Glomerular visceral epithelial cell (primary cell): ENCODE measurements at regions not wholly inside any gene's neighbourhood (a gene's known extent, or its start where the extent isn't known, plus 50 kb on each side); places are given as distances from the start of the nearest gene placed in this dataset.
A peak's percentile ranks its signal among the peaks of the same experiment; 100 is the strongest.

ENCODE experiments used
- DNase-seq: peaks from one replicate; pipeline ENCODE4 v3.0.0-alpha.2; 2016; ENCODE audit errors: extremely low spot score

DNA sequence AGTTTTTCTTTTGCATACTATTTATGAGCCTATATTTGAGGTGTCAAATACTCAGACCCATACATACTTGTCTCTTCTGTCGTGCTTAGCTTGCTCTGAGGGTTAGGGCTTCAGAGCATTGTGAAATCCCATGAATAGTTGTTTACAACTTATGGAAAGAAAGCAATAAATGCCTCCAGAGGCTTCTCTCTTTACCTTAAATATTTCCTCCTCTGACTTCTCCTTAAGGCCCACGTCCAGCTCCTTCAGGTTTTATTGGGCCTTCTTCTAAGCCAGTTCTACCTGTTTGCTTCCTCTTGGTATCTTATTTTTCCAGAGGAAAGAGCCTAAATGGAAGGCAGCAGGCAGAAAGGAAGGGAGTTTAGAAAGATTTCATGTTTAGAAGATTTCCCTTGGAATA, 218.6 kb downstream of the SPTSSA start:
- DNase-seq, result no peak

- DNase-seq, result no peak
These were observed 219.0 kb downstream of the SPTSSA start for GRCh38 chr14:34243001-34243400.

DNA sequence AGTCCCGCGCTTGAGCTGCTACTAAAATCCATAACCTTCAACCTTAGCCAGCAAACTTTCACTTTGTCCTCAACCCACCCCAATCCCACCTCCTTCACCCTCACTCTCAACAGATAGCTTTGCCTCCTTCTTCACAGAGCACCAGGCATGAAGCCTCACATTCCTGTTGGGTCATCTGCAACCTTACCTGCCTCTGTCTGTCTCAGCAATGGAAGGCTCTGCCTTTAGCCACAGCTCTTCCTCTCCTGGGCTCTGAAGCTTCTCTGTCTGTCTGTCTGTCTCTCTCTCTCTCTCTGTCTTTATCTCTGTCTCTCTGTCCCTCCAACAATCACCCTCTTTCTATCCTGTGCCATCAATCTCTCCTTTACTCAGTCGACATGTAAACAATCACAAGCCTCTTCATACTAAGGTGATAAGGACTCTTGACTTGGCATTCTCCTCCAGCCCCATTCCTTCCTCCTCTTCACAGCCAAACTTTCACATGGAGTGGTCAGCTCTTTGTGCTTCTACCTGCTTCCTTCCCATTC, 220.8 kb downstream of the SPTSSA start:
- no peak for DNase-seq

- no peak for DNase-seq
These were observed 223.4 kb downstream of the SPTSSA start for GRCh38 chr14:34238610-34239009.

- no peak for DNase-seq
These were observed 224.4 kb downstream of the SPTSSA start for GRCh38 chr14:34237677-34238076.

GRCh38 chr14:34237081-34237480, 225.0 kb downstream of the SPTSSA start:
- DNase-seq, result no peak

GRCh38 chr14:34235643-34236300, 226.3 kb downstream of the SPTSSA start:
- no peak for DNase-seq

- DNase-seq, result no peak
These were observed 227.8 kb downstream of the SPTSSA start for GRCh38 chr14:34234258-34234657.

DNA sequence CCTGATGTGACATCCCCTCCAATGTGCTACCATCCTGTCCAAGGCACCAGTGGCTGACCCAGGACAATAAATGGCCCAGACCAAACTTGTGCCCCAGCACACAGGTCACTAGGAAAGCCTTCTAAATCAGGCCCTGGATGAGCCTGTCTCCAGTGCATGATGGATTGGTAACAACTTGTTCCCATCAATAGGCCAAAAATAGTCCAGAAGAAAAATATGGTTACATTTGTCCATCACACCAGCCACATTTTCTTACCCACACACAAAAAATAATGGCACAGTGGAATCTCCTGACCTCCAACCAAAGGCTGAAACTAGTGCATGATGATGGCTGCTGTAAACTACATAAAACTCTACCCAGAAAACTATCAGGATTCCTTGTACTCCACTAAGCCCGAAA, 228.4 kb downstream of the SPTSSA start:
- DNase-seq, result no peak

DNA sequence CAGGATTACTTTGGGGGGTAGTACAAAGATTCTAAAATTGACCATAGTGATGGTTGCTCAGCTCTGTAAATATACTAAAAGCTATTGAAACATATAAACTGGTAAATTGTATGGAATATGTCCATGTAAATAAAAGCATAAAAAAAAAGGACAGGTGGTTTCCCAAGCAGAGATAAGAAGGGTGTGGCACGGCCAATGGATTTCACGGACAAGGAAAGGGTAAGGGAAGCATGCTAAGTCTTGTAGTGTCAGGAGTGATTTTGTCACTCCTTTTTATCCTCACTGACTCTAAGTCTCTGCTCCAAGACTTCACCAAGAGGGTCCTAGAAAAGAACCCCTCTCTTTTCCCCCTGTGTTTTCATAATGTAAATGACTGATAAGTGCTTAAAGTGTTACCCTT, 229.2 kb downstream of the SPTSSA start:
- DNase-seq, result no peak

- DNase-seq, result no peak
These were observed 230.4 kb downstream of the SPTSSA start for GRCh38 chr14:34231626-34232025.

GRCh38 chr14:34229140-34229539, 232.9 kb downstream of the SPTSSA start:
- no peak for DNase-seq

DNA sequence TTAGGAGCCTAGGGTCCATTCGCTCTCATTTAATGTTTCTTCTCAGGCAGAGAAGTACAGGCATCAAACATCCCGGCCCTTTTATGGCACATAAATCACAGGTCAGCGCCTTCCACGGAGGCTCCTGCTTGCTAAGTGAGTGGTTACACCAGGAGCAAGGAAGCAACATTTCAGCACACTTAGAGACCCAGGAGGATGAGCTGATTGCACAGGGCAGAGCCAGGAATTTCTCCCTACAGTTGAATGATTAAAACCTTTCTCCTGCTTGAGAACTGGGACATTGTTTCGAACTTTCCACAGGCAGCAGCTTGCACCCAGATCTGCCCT, 233.4 kb downstream of the SPTSSA start:
- DNase-seq, result no peak

- peak; percentile 34 for DNase-seq
These were observed 234.0 kb downstream of the SPTSSA start for GRCh38 chr14:34227834-34228649.

GRCh38 chr14:34224221-34224620, 237.8 kb downstream of the SPTSSA start:
- DNase-seq, result no peak

DNA sequence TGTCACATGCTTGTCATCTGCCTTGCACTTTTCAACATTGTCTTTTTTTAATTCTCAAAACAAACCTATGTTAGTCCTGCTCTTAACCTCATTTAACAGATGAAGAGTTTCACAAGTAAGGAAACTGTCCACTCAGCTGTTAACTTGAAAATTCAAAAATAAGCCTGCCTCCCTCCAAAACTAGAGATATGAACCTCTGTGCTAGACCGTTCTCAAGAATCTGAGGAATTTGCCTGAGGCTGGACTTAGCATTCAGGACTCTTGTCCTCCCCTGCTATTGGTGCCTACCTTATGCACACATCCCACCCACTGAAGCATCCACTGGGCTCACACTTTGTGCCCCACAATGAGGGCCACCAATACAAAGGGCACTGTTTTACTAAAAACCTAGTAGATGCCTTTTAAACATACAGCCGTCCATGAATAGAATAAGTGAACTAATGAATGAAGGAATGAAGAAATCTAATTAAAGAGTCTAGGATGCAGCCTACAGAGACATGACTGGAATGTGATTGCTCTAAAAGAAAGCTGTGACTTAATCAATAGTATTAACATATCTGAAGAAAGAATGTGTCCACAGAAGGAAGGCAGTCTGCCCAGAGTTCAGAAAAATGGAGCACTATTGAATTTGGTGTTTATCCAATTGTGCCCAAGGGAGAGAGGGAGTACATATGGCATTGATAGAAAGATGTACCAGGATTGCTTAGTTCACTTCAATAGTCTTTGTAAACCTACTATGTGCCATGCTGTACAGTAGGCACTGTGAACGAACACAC, 238.5 kb downstream of the SPTSSA start:
- no peak for DNase-seq

DNA sequence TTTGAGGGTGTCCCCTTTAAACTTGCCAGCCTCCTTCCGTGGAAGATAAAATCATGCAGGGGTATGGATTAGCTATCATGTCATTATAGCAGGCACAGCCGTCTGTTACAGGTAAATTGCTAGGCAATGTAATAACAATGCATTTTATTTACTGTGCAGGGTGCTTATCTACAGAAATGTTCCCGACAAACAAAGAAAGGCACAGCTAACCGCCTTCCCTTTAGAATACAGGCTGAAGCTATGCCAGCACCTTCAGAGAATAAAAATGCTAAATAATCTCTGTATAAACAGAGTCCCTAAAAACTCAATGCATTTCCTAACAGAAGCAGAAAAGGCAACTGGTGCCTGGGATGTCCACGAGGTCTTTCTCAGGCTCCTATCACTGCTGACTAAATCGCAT, 239.2 kb downstream of the SPTSSA start:
- DNase-seq, result no peak

- DNase-seq, result no peak
These were observed 239.9 kb downstream of the SPTSSA start for GRCh38 chr14:34222122-34222521.

DNA sequence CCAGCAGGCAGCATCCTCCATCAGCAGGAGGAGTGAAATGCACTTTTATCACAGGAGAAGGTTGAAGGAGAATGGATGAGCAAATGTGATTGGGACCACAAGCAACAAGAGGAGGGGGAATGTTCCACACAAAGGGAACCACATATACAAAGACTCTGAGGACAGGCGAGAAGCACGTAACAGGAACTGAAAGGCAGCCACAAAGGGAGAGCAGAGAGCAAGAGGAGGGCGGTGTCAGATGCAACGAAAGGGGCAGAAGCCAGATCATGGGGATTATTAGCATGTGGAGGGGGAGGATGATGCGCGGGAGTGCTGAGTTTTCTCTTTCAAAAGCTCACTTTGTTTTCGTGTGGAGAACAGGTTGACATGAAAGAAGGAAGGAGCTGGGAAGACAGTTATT, 241.1 kb downstream of the SPTSSA start:
- no peak for DNase-seq

GRCh38 chr14:34220378-34220706, 241.7 kb downstream of the SPTSSA start:
- DNase-seq, result no peak

GRCh38 chr14:34219661-34220377, 242.2 kb downstream of the SPTSSA start:
- no peak for DNase-seq

DNA sequence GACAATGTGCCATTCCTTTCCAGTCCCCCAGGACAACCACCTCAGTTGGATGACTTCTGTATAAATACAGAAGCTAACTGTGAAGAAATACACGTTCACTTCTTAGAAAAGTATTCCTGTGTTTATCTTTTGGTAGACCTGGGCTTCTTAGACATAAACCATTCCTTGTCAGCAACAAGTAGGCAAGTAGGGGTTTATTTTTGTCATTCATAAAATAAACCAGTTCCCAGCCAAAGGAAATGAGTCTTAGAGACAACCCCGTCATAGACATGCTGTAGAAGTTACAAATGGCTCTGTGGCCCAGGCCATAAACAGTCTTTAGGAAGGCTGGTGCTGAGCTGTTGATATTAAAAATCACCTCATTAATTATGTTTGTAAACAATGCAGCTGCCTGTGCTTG, 243.2 kb downstream of the SPTSSA start:
- no peak for DNase-seq
